ENCODE measurements at regions not wholly inside any gene's neighbourhood (a gene's known extent, or its start where the extent isn't known, plus 50 kb on each side); places are given as distances from the start of the nearest gene placed in this dataset.

DNA sequence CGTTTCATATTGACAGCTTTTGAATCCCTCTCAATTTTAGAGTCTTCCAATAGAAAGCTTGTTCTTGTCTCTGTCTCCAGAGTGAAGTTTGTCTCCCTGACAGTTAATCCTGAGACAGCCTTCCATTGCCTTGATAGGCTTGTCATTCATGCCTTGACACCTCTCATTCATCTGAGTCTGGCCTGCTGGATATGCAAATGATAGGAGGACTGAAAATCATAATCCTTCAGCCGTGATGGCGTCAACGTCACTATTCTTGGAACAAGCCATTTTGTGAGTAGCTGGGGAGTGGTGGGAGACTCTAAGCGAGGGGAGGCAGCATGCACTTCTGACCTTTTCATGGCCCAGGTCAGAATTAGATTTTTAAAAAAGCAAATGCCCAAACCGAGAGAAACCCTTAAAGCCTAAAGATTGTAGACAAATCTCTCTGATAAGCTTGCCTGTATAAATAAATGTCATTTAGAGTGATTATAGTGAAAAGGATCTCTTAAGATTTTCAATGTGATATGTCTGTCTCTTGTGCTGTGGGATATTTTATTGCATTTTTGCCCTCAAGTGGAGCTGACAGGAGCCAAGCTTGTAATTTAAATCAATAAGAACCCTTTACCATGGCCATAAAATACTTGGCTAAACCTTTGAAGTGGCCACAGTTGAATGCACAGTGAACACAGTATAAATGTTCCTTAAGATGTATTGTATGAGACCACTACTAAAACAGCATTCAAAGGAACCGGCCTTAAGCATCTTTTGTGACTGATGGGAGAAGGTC, 148.8 kb downstream of the SNX10 start:
- no peaks in the 10 kb centered on the region for H3K4me1 ChIP-seq (ENCODE audit: control insufficient read depth in 3 of 3, insufficient read depth in 2 of 3, low read depth in 1 of 3, low read length in 2 of 3)
- H3K36me3 ChIP-seq (ENCODE audit: control insufficient read depth in 3 of 3, insufficient read depth in 2 of 3, low read depth in 1 of 3, low read length in 3 of 3), result no peaks in the 10 kb centered on the region
- H3K27ac ChIP-seq (ENCODE audit: low read depth in 1 of 3, low read length in 2 of 3), result peak overlapping the region in 1 of 3 donors; percentile 2
- DNase-seq (no peak), FAIRE-seq (no peak)
- peaks cover 0 to 1% (median 0%) of the 10 kb centered on the region in 3 donors for H3K27me3 ChIP-seq (ENCODE audit: control insufficient read depth in 3 of 3, insufficient read depth in 3 of 3, low read length in 3 of 3)
- H3K4me3 ChIP-seq (ENCODE audit: low read depth in 1 of 3, low read length in 3 of 3), result no peak overlapping the region
- WGBS, 3 donors, result 73 to 78% (median 74%) methylated on average over 7 of the region's 7 CpGs
- H3K9me3 ChIP-seq (ENCODE audit: control insufficient read depth in 2 of 2, insufficient read depth in 1 of 2, low read depth in 1 of 2, low read length in 1 of 2), result no peaks in the 10 kb centered on the region

DNA sequence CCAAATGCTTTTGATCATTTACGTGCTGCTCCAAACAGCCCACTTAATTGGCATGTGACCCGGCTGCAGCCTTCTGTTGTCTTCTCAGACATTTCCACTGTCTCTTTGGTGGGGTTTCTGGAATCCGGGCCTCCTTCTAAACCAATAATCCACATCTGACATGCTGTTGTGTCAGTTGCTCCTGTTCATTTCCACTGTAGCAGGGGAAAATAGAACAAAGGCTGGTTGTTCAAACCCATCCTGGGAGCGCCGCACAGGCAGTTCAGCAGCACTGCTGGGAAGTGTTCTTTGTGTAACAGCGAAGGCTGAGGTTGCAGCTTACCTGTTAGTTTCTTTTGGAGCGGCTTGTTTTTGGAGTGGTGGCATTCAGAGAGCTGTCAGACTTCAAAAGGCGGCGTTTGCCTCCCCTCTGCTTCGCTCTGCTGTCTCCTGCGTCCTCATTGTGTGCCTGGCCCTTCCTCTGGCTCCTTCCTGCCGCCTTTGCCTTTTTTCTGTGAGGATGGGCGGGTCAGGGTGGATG, 149.4 kb downstream of the SNX10 start:
- Histone ChIP-seq H3K27ac (ENCODE audit: low read depth in 1 of 3, low read length in 2 of 3) (peak overlapping the region in 1 of 3 donors; percentile 2), H3K36me3 (ENCODE audit: control insufficient read depth in 3 of 3, insufficient read depth in 2 of 3, low read depth in 1 of 3, low read length in 3 of 3) (no peaks in the 10 kb centered on the region), H3K4me3 (ENCODE audit: low read depth in 1 of 3, low read length in 3 of 3) (no peak overlapping the region), H3K27me3 (ENCODE audit: control insufficient read depth in 3 of 3, insufficient read depth in 3 of 3, low read length in 3 of 3) (no peaks in the 10 kb centered on the region), H3K4me1 (ENCODE audit: control insufficient read depth in 3 of 3, insufficient read depth in 2 of 3, low read depth in 1 of 3, low read length in 2 of 3) (no peaks in the 10 kb centered on the region), H3K9me3 (ENCODE audit: control insufficient read depth in 2 of 2, insufficient read depth in 1 of 2, low read depth in 1 of 2, low read length in 1 of 2) (no peaks in the 10 kb centered on the region)
- WGBS, 3 donors, result 73 to 79% (median 76%) methylated on average over 13 of the region's 13 CpGs
- FAIRE-seq, result no peak
- no peak for DNase-seq

DNA sequence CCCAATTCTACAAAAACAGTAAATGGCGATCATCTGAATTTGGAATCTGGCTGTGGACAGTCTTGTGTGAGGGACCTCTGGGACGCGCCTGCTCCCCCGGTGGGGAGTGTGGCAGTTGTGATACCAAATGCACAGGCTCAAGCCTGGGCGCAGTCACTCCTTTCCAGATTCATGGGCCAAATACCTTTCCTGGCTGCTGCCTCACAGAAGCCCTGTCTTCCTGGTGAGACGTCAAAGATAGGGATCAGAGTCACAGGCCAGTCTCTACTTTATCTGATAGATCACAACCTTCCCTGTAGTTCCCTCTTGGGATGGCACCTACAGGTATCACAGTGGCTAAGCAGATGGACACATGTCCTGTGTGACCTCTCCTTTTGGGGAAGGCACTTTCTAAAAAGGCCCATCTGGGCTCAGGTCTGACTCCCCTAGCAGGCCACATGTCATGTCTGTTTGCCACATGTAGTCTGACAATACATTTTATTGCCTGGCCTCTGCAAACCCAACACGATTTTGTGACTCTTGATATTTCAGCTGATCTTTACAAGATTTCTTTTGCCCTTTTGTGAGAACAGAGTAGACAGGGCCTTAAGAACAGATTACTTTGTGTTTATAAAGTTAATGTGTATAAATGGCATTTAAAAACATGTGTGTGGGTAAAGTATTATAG, 150.1 kb downstream of the SNX10 start:
- 84 to 90% (median 84%) methylated on average over 7 of the region's 7 CpGs for WGBS, 3 donors
- no peak overlapping the region for H3K4me3 ChIP-seq (ENCODE audit: low read depth in 1 of 3, low read length in 3 of 3)
- DNase-seq, result no peak

DNA sequence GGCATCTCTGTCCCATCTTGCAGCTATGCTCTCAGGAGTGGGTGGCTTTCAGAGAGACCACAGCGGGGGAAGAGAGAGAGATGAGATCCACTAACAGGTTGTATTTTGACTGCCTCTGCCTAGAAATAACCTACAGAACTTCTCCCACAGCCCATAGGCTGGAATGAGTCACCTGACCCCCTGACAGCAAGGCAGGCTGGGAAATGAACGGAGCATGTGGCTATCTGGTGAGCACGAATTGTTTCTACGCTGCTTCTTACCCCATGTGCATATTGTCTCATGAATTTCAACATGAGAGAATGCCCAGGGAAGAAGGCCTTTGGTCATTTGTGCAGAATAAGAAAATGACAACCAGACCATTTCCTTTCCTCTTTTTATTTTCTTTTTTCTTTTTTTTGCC, 151.3 kb downstream of the SNX10 start:
- H3K4me3 ChIP-seq (ENCODE audit: low read depth in 1 of 3, low read length in 3 of 3), result no peak overlapping the region
- H3K36me3 ChIP-seq (ENCODE audit: control insufficient read depth in 3 of 3, insufficient read depth in 2 of 3, low read depth in 1 of 3, low read length in 3 of 3), result no peaks in the 10 kb centered on the region
- no peak overlapping the region for H3K27ac ChIP-seq (ENCODE audit: low read depth in 1 of 3, low read length in 2 of 3)
- H3K27me3 ChIP-seq (ENCODE audit: control insufficient read depth in 3 of 3, insufficient read depth in 3 of 3, low read length in 3 of 3), result no peaks in the 10 kb centered on the region
- no peaks in the 10 kb centered on the region for H3K4me1 ChIP-seq (ENCODE audit: control insufficient read depth in 3 of 3, insufficient read depth in 2 of 3, low read depth in 1 of 3, low read length in 2 of 3)
- 90 to 96% (median 93%) methylated on average over 4 of the region's 4 CpGs for WGBS, 3 donors
- no peaks in the 10 kb centered on the region for H3K9me3 ChIP-seq (ENCODE audit: control insufficient read depth in 2 of 2, insufficient read depth in 1 of 2, low read depth in 1 of 2, low read length in 1 of 2)
- no peak for FAIRE-seq
- DNase-seq, result no peak

More for the DNA sequence above, 150.1 kb downstream of the SNX10 start:
- no peak for FAIRE-seq
- Histone ChIP-seq H3K9me3 (ENCODE audit: control insufficient read depth in 2 of 2, insufficient read depth in 1 of 2, low read depth in 1 of 2, low read length in 1 of 2) (no peaks in the 10 kb centered on the region), H3K4me1 (ENCODE audit: control insufficient read depth in 3 of 3, insufficient read depth in 2 of 3, low read depth in 1 of 3, low read length in 2 of 3) (no peaks in the 10 kb centered on the region), H3K27me3 (ENCODE audit: control insufficient read depth in 3 of 3, insufficient read depth in 3 of 3, low read length in 3 of 3) (no peaks in the 10 kb centered on the region), H3K27ac (ENCODE audit: low read depth in 1 of 3, low read length in 2 of 3) (no peak overlapping the region), H3K36me3 (ENCODE audit: control insufficient read depth in 3 of 3, insufficient read depth in 2 of 3, low read depth in 1 of 3, low read length in 3 of 3) (no peaks in the 10 kb centered on the region)

DNA sequence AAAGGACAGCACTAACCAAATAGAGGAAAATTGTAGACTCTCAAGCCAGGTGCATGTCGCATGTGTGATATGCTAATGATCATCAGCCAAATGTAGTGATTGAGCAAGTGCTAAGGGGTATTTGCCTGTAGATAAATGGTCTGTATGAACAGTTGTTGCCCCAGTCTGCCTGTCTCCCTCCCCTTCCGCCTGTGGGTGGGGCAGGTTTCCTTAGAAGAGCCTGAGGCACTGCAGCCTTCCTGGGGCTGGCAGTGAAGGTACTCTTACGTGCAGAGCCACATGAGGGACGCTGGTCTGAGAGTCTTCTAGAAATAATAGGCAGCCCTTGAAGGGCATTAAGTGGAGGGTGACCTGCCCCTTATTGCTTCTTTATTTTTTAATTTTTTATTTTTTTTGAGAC, 152.1 kb downstream of the SNX10 start:
- no peak for FAIRE-seq
- no peaks in the 10 kb centered on the region for H3K4me1 ChIP-seq (ENCODE audit: control insufficient read depth in 3 of 3, insufficient read depth in 2 of 3, low read depth in 1 of 3, low read length in 2 of 3)
- WGBS, 3 donors, result 53 to 73% (median 66%) methylated on average over 4 of the region's 4 CpGs

DNA sequence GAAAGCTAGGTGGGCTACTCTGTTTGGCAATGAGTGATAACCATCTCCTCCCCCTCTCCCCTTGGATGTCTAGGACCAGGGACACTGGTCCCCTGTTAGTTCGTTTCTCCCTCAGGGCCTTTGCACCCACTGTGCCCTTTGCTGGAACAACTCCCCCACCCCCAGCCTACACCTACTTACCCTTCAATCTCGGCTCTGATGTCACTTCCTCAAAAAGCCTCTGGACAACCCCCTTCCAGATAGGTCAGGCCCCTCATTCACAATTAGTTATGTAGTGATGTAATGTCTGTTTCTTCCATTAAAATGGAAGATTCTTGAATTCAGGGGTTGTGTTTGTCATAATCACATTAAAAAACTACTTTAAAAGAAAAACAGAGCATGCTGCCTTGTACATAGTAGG, 152.9 kb downstream of the SNX10 start:
- Histone ChIP-seq H3K4me1 (ENCODE audit: control insufficient read depth in 3 of 3, insufficient read depth in 2 of 3, low read depth in 1 of 3, low read length in 2 of 3) (no peaks in the 10 kb centered on the region), H3K27ac (ENCODE audit: low read depth in 1 of 3, low read length in 2 of 3) (no peak overlapping the region), H3K9me3 (ENCODE audit: control insufficient read depth in 2 of 2, insufficient read depth in 1 of 2, low read depth in 1 of 2, low read length in 1 of 2) (no peaks in the 10 kb centered on the region), H3K36me3 (ENCODE audit: control insufficient read depth in 3 of 3, insufficient read depth in 2 of 3, low read depth in 1 of 3, low read length in 3 of 3) (no peaks in the 10 kb centered on the region), H3K4me3 (ENCODE audit: low read depth in 1 of 3, low read length in 3 of 3) (no peak overlapping the region), H3K27me3 (ENCODE audit: control insufficient read depth in 3 of 3, insufficient read depth in 3 of 3, low read length in 3 of 3) (no peaks in the 10 kb centered on the region)
- DNase-seq (no peak), FAIRE-seq (no peak)
- WGBS, 3 donors, result 65 to 69% (median 67%) methylated on average over 2 of the region's 2 CpGs

More for the DNA sequence above, 152.1 kb downstream of the SNX10 start:
- no peak for DNase-seq
- Histone ChIP-seq H3K4me3 (ENCODE audit: low read depth in 1 of 3, low read length in 3 of 3) (no peak overlapping the region), H3K9me3 (ENCODE audit: control insufficient read depth in 2 of 2, insufficient read depth in 1 of 2, low read depth in 1 of 2, low read length in 1 of 2) (no peaks in the 10 kb centered on the region), H3K27me3 (ENCODE audit: control insufficient read depth in 3 of 3, insufficient read depth in 3 of 3, low read length in 3 of 3) (no peaks in the 10 kb centered on the region), H3K27ac (ENCODE audit: low read depth in 1 of 3, low read length in 2 of 3) (no peak overlapping the region), H3K36me3 (ENCODE audit: control insufficient read depth in 3 of 3, insufficient read depth in 2 of 3, low read depth in 1 of 3, low read length in 3 of 3) (no peaks in the 10 kb centered on the region)

DNA sequence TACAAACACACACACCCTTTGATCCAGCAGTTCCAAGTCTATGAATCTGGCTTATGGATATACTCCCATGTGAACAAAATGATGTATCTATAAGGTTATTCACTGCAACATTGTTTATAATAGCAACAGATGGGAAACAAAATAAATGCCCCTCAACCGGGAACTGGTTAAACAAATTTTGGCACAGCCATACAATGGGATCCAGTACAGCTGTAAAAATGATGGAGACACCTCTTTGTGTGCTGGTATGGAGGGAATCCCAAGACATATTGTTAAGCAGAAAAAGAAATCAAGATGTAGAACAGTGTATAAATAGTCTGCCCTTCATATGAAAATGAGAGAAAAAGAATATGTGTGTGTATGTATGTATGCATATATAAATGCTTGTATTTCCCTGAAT, 155.5 kb downstream of the SNX10 start:
- no peak for DNase-seq
- no peaks in the 10 kb centered on the region for H3K27me3 ChIP-seq (ENCODE audit: control insufficient read depth in 3 of 3, insufficient read depth in 3 of 3, low read length in 3 of 3)
- no peaks in the 10 kb centered on the region for H3K4me1 ChIP-seq (ENCODE audit: control insufficient read depth in 3 of 3, insufficient read depth in 2 of 3, low read depth in 1 of 3, low read length in 2 of 3)
- H3K36me3 ChIP-seq (ENCODE audit: control insufficient read depth in 3 of 3, insufficient read depth in 2 of 3, low read depth in 1 of 3, low read length in 3 of 3), result no peaks in the 10 kb centered on the region
- no peak overlapping the region for H3K27ac ChIP-seq (ENCODE audit: low read depth in 1 of 3, low read length in 2 of 3)
- H3K9me3 ChIP-seq (ENCODE audit: control insufficient read depth in 2 of 2, insufficient read depth in 1 of 2, low read depth in 1 of 2, low read length in 1 of 2), result no peaks in the 10 kb centered on the region
- no peak for FAIRE-seq
- WGBS, 3 donors, result 60 to 67% (median 60%) methylated on average over 1 of the region's 1 CpG
- no peak overlapping the region for H3K4me3 ChIP-seq (ENCODE audit: low read depth in 1 of 3, low read length in 3 of 3)

DNA sequence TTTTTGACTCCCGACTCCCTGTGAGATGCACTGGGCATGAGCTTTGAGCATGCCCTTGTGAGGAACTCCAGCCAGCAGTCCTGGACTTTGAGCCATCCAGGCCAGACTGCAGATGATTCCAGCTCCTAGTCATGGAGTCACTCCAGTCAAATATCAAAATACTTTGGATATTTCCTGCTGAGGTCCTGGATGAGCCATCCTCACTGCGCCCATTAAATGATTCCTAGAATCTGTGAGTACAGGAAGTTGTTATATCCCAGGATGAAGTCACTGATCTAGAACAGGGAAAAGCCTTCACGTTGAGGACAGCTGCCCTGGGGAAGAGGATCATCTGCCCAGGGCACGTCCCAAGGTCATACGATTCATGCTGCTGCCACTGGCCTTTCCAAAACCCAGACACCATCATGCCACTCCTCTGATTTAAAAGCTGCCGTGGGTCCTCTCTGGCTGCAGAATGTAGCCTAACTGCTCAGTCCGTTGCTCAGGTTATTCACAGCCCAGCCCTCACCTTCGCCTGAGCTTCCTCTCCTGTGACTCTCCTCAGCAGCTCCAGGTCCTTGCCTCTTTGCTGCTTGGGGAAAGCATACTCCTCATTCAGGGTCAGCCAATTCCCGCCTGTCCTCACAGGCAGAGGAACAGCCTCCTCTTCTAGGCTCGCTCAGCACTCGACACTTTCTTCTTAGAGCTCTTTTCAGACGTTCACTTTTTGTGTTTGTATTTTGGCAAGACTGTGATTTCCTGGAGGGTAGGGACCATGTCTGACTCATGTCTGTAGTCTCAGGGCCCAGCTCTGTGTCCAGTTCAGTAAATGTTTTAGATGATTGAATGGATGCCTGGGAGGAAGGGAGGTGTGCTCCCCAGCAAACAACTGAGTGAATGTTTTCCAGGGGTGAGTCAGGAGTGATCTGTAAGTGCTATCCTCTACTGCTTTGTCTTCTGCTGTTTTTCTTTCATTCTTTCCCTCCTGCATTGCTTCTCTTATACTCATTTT, 157.8 kb downstream of the SNX10 start:
- H3K9me3 ChIP-seq (ENCODE audit: control insufficient read depth in 2 of 2, insufficient read depth in 1 of 2, low read depth in 1 of 2, low read length in 1 of 2), result no peaks in the 10 kb centered on the region
- no peak for FAIRE-seq
- no peaks in the 10 kb centered on the region for H3K27me3 ChIP-seq (ENCODE audit: control insufficient read depth in 3 of 3, insufficient read depth in 3 of 3, low read length in 3 of 3)
- H3K36me3 ChIP-seq (ENCODE audit: control insufficient read depth in 3 of 3, insufficient read depth in 2 of 3, low read depth in 1 of 3, low read length in 3 of 3), result no peaks in the 10 kb centered on the region
- no peak for DNase-seq
- no peak overlapping the region for H3K27ac ChIP-seq (ENCODE audit: low read depth in 1 of 3, low read length in 2 of 3)
- H3K4me1 ChIP-seq (ENCODE audit: control insufficient read depth in 3 of 3, insufficient read depth in 2 of 3, low read depth in 1 of 3, low read length in 2 of 3), result no peaks in the 10 kb centered on the region
- WGBS, 3 donors, result 64 to 73% (median 65%) methylated on average over 12 of the region's 12 CpGs
- no peak overlapping the region for H3K4me3 ChIP-seq (ENCODE audit: low read depth in 1 of 3, low read length in 3 of 3)

All from small intestine (tissue), 7 donors.